Lower leg skin (tissue), 4 donors: ENCODE measurements at regions not wholly inside any gene's neighbourhood (a gene's known extent, or its start where the extent isn't known, plus 50 kb on each side); places are given as distances from the start of the nearest gene placed in this dataset.

ENCODE experiments used
- DNase-seq, 2 donors: peaks; one replicate each; pipeline ENCODE4 v3.0.0-alpha.2; 2019; ENCODE audit warnings: low spot score in 2 of 2
- H3K4me3 ChIP-seq: fragments of 200-600 bp; sonication (generic); 2 replicates; pipeline ENCODE4 v1.5.1; 2017; ENCODE audit warnings: mild to moderate bottlenecking, low read depth; ENCODE audit not compliant: poor library complexity, severe bottlenecking
- CTCF ChIP-seq, 3 donors: fragments of 450-650 bp; IDR thresholded peaks; one replicate each; pipeline ENCODE4 v1.5.1; 2016; ENCODE audit warnings: antibody characterized with exemption in 3 of 3, mild to moderate bottlenecking in 3 of 3, moderate library complexity in 2 of 3
- POLR2A ChIP-seq, 2 donors: fragments of 450-650 bp; IDR thresholded peaks; one replicate each; pipeline ENCODE4 v1.6.1; 2016 to 2017; ENCODE audit warnings: antibody characterized with exemption in 2 of 2, mild to moderate bottlenecking in 1 of 2, moderate library complexity in 1 of 2
- WGBS, 2 donors: methylation state at CpG; one replicate each; pipeline ENCODE4 v1.1.5; 2018; 5-methylcytosine and 5-hydroxymethylcytosine counted together
- intact Hi-C: fragments of 100-400 bp; cut with DNase I; formaldehyde crosslinking; loops from one replicate; pipeline ENCODE4 v1.15.0; 2023; ENCODE audit warnings: low total_unique reads

GRCh38 chr20:1761598-1761997, 104.0 kb upstream of the SIRPG start:
- 87 to 88% methylated on average over 5 of the region's 5 CpGs for WGBS, 2 donors
- no peak for DNase-seq
- TF ChIP-seq CTCF (IDR thresholded peaks at IDR 0.05) = no peak
- no peak for TF ChIP-seq POLR2A (IDR thresholded peaks at IDR 0.05)
- intact Hi-C loops = loop anchor here (10.0 kb wide), 1 partner anchor 413 kb away; no protein-coding TSS in a partner anchor
- no peak overlapping the region for H3K4me3 ChIP-seq

- no peak overlapping the region for H3K4me3 ChIP-seq
- intact Hi-C loops = loop anchor here (10.0 kb wide), 1 partner anchor 414 kb away; no protein-coding TSS in a partner anchor
- no peak for TF ChIP-seq POLR2A (IDR thresholded peaks at IDR 0.05)
- TF ChIP-seq CTCF (IDR thresholded peaks at IDR 0.05) = no peak
- no peak for DNase-seq
- WGBS, 2 donors = 36 to 48% methylated on average over 5 of the region's 5 CpGs
Measured at GRCh38 chr20:1761116-1761515, 103.5 kb upstream of the SIRPG start.

- no peak for TF ChIP-seq CTCF (IDR thresholded peaks at IDR 0.05)
- no peak for TF ChIP-seq POLR2A (IDR thresholded peaks at IDR 0.05)
- DNase-seq = no peak
- 88 to 93% methylated on average over 2 of the region's 2 CpGs for WGBS, 2 donors
- no peak overlapping the region for H3K4me3 ChIP-seq
- intact Hi-C loops = no loop called here
Measured at GRCh38 chr20:1758765-1759164, 101.2 kb upstream of the SIRPG start.

- no peak overlapping the region for H3K4me3 ChIP-seq
- TF ChIP-seq CTCF (IDR thresholded peaks at IDR 0.05) = no peak
- TF ChIP-seq POLR2A (IDR thresholded peaks at IDR 0.05) = no peak
- DNase-seq = no peak
- intact Hi-C loops = no loop called here
- 74 to 83% methylated on average over 5 of the region's 5 CpGs for WGBS, 2 donors
Measured at GRCh38 chr20:1757606-1758512, 100.3 kb upstream of the SIRPG start.

GRCh38 chr20:1757072-1757471, 99.5 kb upstream of the SIRPG start:
- intact Hi-C loops = no loop called here
- H3K4me3 ChIP-seq = no peak overlapping the region
- TF ChIP-seq CTCF (IDR thresholded peaks at IDR 0.05) (no peak), POLR2A (IDR thresholded peaks at IDR 0.05) (no peak)
- no peak for DNase-seq
